ENCODE measurements at regions not wholly inside any gene's neighbourhood (a gene's known extent, or its start where the extent isn't known, plus 50 kb on each side); places are given as distances from the start of the nearest gene placed in this dataset.

- no peak for DNase-seq (ENCODE audit: low read depth)
- TF ChIP-seq MAX (IDR thresholded peaks at IDR 0.05; ENCODE audit: low read depth, low read length) = no peak
- TF ChIP-seq POLR2A (IDR thresholded peaks at IDR 0.05; ENCODE audit: extremely low read depth, insufficient read length) = no peak
- TF ChIP-seq MYC (IDR thresholded peaks at IDR 0.05; ENCODE audit: low read depth, low read length) = no peak
- TF ChIP-seq CTCF (IDR thresholded peaks at IDR 0.05; ENCODE audit: low read depth, low read length) = no peak
- H3K4me3 ChIP-seq (ENCODE audit: low read depth, low read length) = no peak overlapping the region
Measured at GRCh38 chr16:26344976-26345375, 653.2 kb downstream of the HS3ST4 start.

- TF ChIP-seq CTCF (IDR thresholded peaks at IDR 0.05; ENCODE audit: low read depth, low read length) (no peak), MAX (IDR thresholded peaks at IDR 0.05; ENCODE audit: low read depth, low read length) (no peak), MYC (IDR thresholded peaks at IDR 0.05; ENCODE audit: low read depth, low read length) (no peak), POLR2A (IDR thresholded peaks at IDR 0.05; ENCODE audit: extremely low read depth, insufficient read length) (no peak)
- no peak overlapping the region for H3K4me3 ChIP-seq (ENCODE audit: low read depth, low read length)
- DNase-seq (ENCODE audit: low read depth) = no peak
Measured at GRCh38 chr16:26345966-26346365, 654.2 kb downstream of the HS3ST4 start.

- no peak for DNase-seq (ENCODE audit: low read depth)
- no peak overlapping the region for H3K4me3 ChIP-seq (ENCODE audit: low read depth, low read length)
- TF ChIP-seq MYC (IDR thresholded peaks at IDR 0.05; ENCODE audit: low read depth, low read length) = no peak
- no peak for TF ChIP-seq CTCF (IDR thresholded peaks at IDR 0.05; ENCODE audit: low read depth, low read length)
- no peak for TF ChIP-seq POLR2A (IDR thresholded peaks at IDR 0.05; ENCODE audit: extremely low read depth, insufficient read length)
Measured at GRCh38 chr16:26348095-26348494, 656.3 kb downstream of the HS3ST4 start.

GRCh38 chr16:26360867-26361266 is 669.1 kb downstream of the HS3ST4 start:
- no peak for DNase-seq (ENCODE audit: low read depth)
- H3K4me3 ChIP-seq (ENCODE audit: low read depth, low read length) = no peak overlapping the region
- TF ChIP-seq POLR2A (IDR thresholded peaks at IDR 0.05; ENCODE audit: extremely low read depth, insufficient read length) (no peak), MAX (IDR thresholded peaks at IDR 0.05; ENCODE audit: low read depth, low read length) (no peak), MYC (IDR thresholded peaks at IDR 0.05; ENCODE audit: low read depth, low read length) (no peak), CTCF (IDR thresholded peaks at IDR 0.05; ENCODE audit: low read depth, low read length) (no peak)

GRCh38 chr16:26363581-26363980 is 671.8 kb downstream of the HS3ST4 start:
- no peak overlapping the region for H3K4me3 ChIP-seq (ENCODE audit: low read depth, low read length)
- TF ChIP-seq CTCF (IDR thresholded peaks at IDR 0.05; ENCODE audit: low read depth, low read length) = no peak
- TF ChIP-seq MAX (IDR thresholded peaks at IDR 0.05; ENCODE audit: low read depth, low read length) = no peak
- TF ChIP-seq MYC (IDR thresholded peaks at IDR 0.05; ENCODE audit: low read depth, low read length) = no peak
- no peak for TF ChIP-seq POLR2A (IDR thresholded peaks at IDR 0.05; ENCODE audit: extremely low read depth, insufficient read length)
- no peak for DNase-seq (ENCODE audit: low read depth)
